OCI-LY1 (cell line): ENCODE measurements at regions not wholly inside any gene's neighbourhood (a gene's known extent, or its start where the extent isn't known, plus 50 kb on each side); places are given as distances from the start of the nearest gene placed in this dataset.

ENCODE experiments used
- H2AFZ ChIP-seq: fragments of 200-600 bp; sonication (generic), shearing (Covaris generic); 2 replicates; pipeline ENCODE4 v1.6.0; 2014; ENCODE audit warnings: antibody characterized with exemption, mild to moderate bottlenecking, low read length
- H3F3A ChIP-seq: fragments of 200-600 bp; sonication (generic), shearing (Covaris generic); 2 replicates; pipeline ENCODE4 v1.6.0; 2014; ENCODE audit warnings: mild to moderate bottlenecking, antibody characterized with exemption, low read length, moderate library complexity; ENCODE audit not compliant: insufficient read depth
- H3K27ac ChIP-seq: fragments of 200-600 bp; sonication (generic); 2 replicates; pipeline ENCODE4 v1.5.1; 2014; ENCODE audit warnings: low read length, mixed run types, mild to moderate bottlenecking, low read depth; ENCODE audit not compliant: poor library complexity, severe bottlenecking
- H3K27me3 ChIP-seq: fragments of 200-600 bp; sonication (generic); 2 replicates; pipeline ENCODE4 v1.6.0; 2014; ENCODE audit warnings: antibody characterized with exemption, mild to moderate bottlenecking, low read length, moderate library complexity; ENCODE audit not compliant: insufficient read depth
- H3K36me3 ChIP-seq: fragments of 200-600 bp; sonication (generic); 2 replicates; pipeline ENCODE4 v1.6.1; 2014; ENCODE audit warnings: mild to moderate bottlenecking, antibody characterized with exemption, low read length, moderate library complexity, mixed read lengths; ENCODE audit not compliant: insufficient read depth
- H3K4me1 ChIP-seq: fragments of 200-600 bp; sonication (generic); 2 replicates; pipeline ENCODE4 v1.5.1; 2014; ENCODE audit warnings: mild to moderate bottlenecking, low read length, moderate library complexity; ENCODE audit not compliant: insufficient read depth, severe bottlenecking
- H3K4me2 ChIP-seq: fragments of 200-600 bp; sonication (generic), shearing (Covaris generic); 2 replicates; pipeline ENCODE4 v1.6.1; 2014; ENCODE audit warnings: low read length
- H3K4me3 ChIP-seq: fragments of 200-600 bp; sonication (generic); 2 replicates; pipeline ENCODE4 v1.5.1; 2014; ENCODE audit warnings: low read length, low read depth, mild to moderate bottlenecking, mixed read lengths; ENCODE audit not compliant: poor library complexity, severe bottlenecking
- H3K79me2 ChIP-seq: fragments of 200-600 bp; shearing (Covaris generic); 2 replicates; pipeline ENCODE4 v1.6.1; 2016; ENCODE audit warnings: mixed run types, low read length, mixed read lengths; ENCODE audit not compliant: insufficient read depth
- H3K9ac ChIP-seq: fragments of 200-600 bp; sonication (generic), shearing (Covaris generic); 2 replicates; pipeline ENCODE4 v1.6.1; 2014; ENCODE audit warnings: mild to moderate bottlenecking, low read length, mixed read lengths
- H3K9me2 ChIP-seq: fragments of 200-600 bp; sonication (generic), shearing (Covaris generic); 2 replicates; pipeline ENCODE4 v1.6.1; 2014; ENCODE audit warnings: low read depth, mild to moderate bottlenecking, low read length, mixed read lengths
- H3K9me3 ChIP-seq: fragments of 200-600 bp; shearing (Covaris generic); 2 replicates; pipeline ENCODE4 v1.6.1; 2014; ENCODE audit warnings: low read length, mixed read lengths
- H4K20me1 ChIP-seq: fragments of 200-600 bp; sonication (generic), shearing (Covaris generic); 2 replicates; pipeline ENCODE4 v1.6.0; 2016; ENCODE audit warnings: mild to moderate bottlenecking, low read length; ENCODE audit not compliant: insufficient read depth
- EZH2 ChIP-seq: fragments of 200-600 bp; sonication (generic), shearing (Covaris generic); IDR thresholded peaks from 2 replicates; pipeline ENCODE4 v1.8.0; 2017; ENCODE audit warnings: borderline replicate concordance, mixed run types, mild to moderate bottlenecking, antibody characterized with exemption, low read length, moderate library complexity, mixed read lengths
- TF ChIP-seq, protein P1 (sequence below): fragments of 200-600 bp; sonication (generic), shearing (Covaris generic); IDR thresholded peaks from 2 replicates; pipeline ENCODE4 v1.5.1; 2017; ENCODE audit warnings: mild to moderate bottlenecking, antibody characterized with exemption, low read length, moderate library complexity, mixed read lengths

DNA sequence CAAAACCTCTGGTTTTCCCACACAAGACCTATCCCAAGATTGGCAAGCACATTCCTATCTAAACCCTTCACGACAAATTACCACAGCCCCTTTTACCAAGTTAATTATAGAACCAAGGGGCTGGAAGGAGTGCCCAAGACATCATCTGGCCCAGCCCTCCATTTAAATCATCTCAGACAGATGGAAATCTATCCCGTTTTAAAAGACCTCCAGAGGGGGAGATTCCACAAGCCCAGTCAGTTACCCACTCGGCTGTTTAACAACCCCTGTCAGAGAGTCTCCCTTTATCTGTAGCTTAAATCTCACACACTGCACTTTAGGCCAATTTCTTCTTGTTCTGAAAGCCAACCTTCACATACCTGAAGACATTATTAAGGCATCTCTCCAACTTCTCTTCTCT, 179.1 kb upstream of the MEIS1 start:
- Histone ChIP-seq H4K20me1 (no peaks in the 10 kb centered on the region), H3F3A (no peaks in the 10 kb centered on the region), H2AFZ (no peak overlapping the region), H3K27ac (no peak overlapping the region), H3K9me2 (no peaks in the 10 kb centered on the region), H3K4me1 (no peaks in the 10 kb centered on the region), H3K36me3 (no peaks in the 10 kb centered on the region), H3K9me3 (no peaks in the 10 kb centered on the region), H3K27me3 (no peaks in the 10 kb centered on the region), H3K4me2 (no peak overlapping the region), H3K9ac (no peak overlapping the region), H3K79me2 (no peaks in the 10 kb centered on the region), H3K4me3 (no peak overlapping the region)
- no peak for TF ChIP-seq EZH2
- TF ChIP-seq, protein P1, sequence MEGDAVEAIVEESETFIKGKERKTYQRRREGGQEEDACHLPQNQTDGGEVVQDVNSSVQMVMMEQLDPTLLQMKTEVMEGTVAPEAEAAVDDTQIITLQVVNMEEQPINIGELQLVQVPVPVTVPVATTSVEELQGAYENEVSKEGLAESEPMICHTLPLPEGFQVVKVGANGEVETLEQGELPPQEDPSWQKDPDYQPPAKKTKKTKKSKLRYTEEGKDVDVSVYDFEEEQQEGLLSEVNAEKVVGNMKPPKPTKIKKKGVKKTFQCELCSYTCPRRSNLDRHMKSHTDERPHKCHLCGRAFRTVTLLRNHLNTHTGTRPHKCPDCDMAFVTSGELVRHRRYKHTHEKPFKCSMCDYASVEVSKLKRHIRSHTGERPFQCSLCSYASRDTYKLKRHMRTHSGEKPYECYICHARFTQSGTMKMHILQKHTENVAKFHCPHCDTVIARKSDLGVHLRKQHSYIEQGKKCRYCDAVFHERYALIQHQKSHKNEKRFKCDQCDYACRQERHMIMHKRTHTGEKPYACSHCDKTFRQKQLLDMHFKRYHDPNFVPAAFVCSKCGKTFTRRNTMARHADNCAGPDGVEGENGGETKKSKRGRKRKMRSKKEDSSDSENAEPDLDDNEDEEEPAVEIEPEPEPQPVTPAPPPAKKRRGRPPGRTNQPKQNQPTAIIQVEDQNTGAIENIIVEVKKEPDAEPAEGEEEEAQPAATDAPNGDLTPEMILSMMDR, result no peak

DNA sequence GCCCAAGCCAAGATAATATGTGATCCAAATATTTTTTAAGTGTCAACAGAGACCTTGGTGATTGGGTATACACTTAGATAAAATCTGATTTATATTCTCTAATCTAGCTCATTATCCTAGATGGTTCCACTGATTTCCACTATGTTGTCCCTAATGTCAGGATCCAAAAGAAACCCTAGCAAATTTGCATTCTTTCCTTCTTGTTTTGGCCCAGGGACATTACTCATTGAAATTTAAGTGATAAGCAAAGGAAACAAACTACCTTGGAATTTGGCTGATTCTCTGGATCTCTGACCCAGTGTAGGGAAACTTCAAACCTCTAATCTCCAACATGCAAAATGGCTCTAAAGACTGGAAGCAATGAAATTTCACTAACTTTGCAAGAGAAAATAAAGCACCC, 179.8 kb upstream of the MEIS1 start:
- Histone ChIP-seq H3K9me2 (no peaks in the 10 kb centered on the region), H3K36me3 (no peaks in the 10 kb centered on the region), H3K4me2 (no peak overlapping the region), H4K20me1 (no peaks in the 10 kb centered on the region), H3K27ac (no peak overlapping the region), H3K9me3 (no peaks in the 10 kb centered on the region), H3K79me2 (no peaks in the 10 kb centered on the region), H2AFZ (no peak overlapping the region), H3K4me3 (no peak overlapping the region), H3K27me3 (no peaks in the 10 kb centered on the region), H3K9ac (no peak overlapping the region), H3K4me1 (no peaks in the 10 kb centered on the region), H3F3A (no peaks in the 10 kb centered on the region)
- TF ChIP-seq EZH2, result no peak
- TF ChIP-seq, protein P1, result no peak

DNA sequence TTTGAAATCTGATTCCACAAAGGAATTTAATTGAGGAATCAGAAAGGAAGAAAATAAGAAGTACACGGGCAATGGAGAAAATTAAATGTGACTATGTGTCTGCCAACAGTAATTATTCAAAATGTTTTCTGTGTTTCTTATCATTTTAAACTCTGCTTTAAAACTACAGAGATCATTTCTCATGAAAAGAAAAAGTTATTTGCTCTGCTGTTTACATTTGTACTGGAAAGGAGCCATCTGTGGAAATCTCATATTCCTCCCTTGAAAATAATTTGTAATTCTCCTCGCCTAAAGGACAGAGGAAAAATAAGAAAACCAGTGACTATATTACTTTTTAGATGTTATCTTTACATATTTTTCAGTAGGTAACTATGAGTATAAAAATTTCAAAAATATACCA, 181.9 kb upstream of the MEIS1 start:
- no peaks in the 10 kb centered on the region for H4K20me1 ChIP-seq
- H3K4me1 ChIP-seq, result no peaks in the 10 kb centered on the region
- no peak overlapping the region for H3K27ac ChIP-seq
- no peaks in the 10 kb centered on the region for H3K27me3 ChIP-seq
- no peaks in the 10 kb centered on the region for H3K79me2 ChIP-seq
- H3K9me3 ChIP-seq, result no peaks in the 10 kb centered on the region
- H3K9me2 ChIP-seq, result no peaks in the 10 kb centered on the region
- no peaks in the 10 kb centered on the region for H3F3A ChIP-seq
- no peaks in the 10 kb centered on the region for H3K36me3 ChIP-seq
- H3K4me2 ChIP-seq, result no peak overlapping the region
- no peak overlapping the region for H3K4me3 ChIP-seq
- TF ChIP-seq EZH2, result no peak
- TF ChIP-seq, protein P1, result no peak
- H2AFZ ChIP-seq, result no peak overlapping the region
- H3K9ac ChIP-seq, result no peak overlapping the region
